H1 (cell line): ENCODE measurements at regions not wholly inside any gene's neighbourhood (a gene's known extent, or its start where the extent isn't known, plus 50 kb on each side); places are given as distances from the start of the nearest gene placed in this dataset.

Source experiments
- CTCF ChIA-PET: fragments of 300-600 bp; sonication (Branson Sonifier 250); formaldehyde crosslinking; loops from one replicate; lab custom pipeline; 2021; ENCODE audit not compliant: partially characterized antibody; lab: Charles Lee
- POLR2A ChIA-PET: fragments of 300-600 bp; sonication (Branson Sonifier 250); formaldehyde crosslinking; loops from one replicate; lab custom pipeline; 2021; ENCODE audit warnings: inconsistent platforms; ENCODE audit not compliant: partially characterized antibody; lab: Charles Lee
- DNase-seq, 2 experiments: peaks; one replicate each; pipeline versions ENCODE4 v3.0.0 to v3.0.0-alpha.2; 2010 to 2022; ENCODE audit warnings: low spot score in 2 of 2, low read depth in 1 of 2, mixed read lengths in 1 of 2
- FAIRE-seq: peaks from 2 replicates; lab custom pipeline; 2011; peaks lifted over from hg19 to GRCh38; lab: Jason Lieb, UNC
- H2AFZ ChIP-seq: 2 replicates; pipeline ENCODE4 v1.8.1; 2012; ENCODE audit warnings: low read length, inconsistent platforms
- H2AK5ac ChIP-seq: 2 replicates; pipeline ENCODE4 v1.6.1; 2013; ENCODE audit warnings: low read depth, low read length
- H2BK120ac ChIP-seq: replicated peaks from 2 replicates; pipeline ENCODE3; 2013; ENCODE audit warnings: low read depth, low read length, inconsistent platforms
- H2BK12ac ChIP-seq: 2 replicates; pipeline ENCODE4 v1.6.1; 2013; ENCODE audit warnings: low read depth, low read length
- H2BK15ac ChIP-seq: 2 replicates; pipeline ENCODE4 v1.6.1; 2013; ENCODE audit warnings: low read length
- H2BK20ac ChIP-seq: 2 replicates; pipeline ENCODE4 v1.6.1; 2013; ENCODE audit warnings: low read length
- H2BK5ac ChIP-seq: 2 replicates; pipeline ENCODE4 v1.6.1; 2013; ENCODE audit warnings: low read depth, low read length
- H3K14ac ChIP-seq: 2 replicates; pipeline ENCODE4 v1.6.1; 2013; ENCODE audit warnings: inconsistent platforms; ENCODE audit not compliant: insufficient read length
- H3K18ac ChIP-seq: 2 replicates; pipeline ENCODE4 v1.6.1; 2013; ENCODE audit warnings: low read length; ENCODE audit errors: extremely low read depth
- H3K23ac ChIP-seq: 2 replicates; pipeline ENCODE4 v1.6.1; 2013; ENCODE audit warnings: inconsistent platforms; ENCODE audit not compliant: insufficient read length
- H3K23me2 ChIP-seq: 2 replicates; pipeline ENCODE4 v1.6.1; 2013; ENCODE audit warnings: low read depth, low read length
- H3K27ac ChIP-seq: 2 replicates; pipeline ENCODE4 v1.6.1; 2011; ENCODE audit warnings: low read depth, low read length, inconsistent platforms
- H3K27me3 ChIP-seq, 4 experiments: replicated peaks in 1 of 4; 1 replicate in 1 of 4; 2 replicates in 3 of 4; pipeline versions ENCODE4 v1.6.1 to v1.8.1; 2011 to 2013; ENCODE audit warnings: low read length in 3 of 4, mild to moderate bottlenecking in 3 of 4, inconsistent platforms in 2 of 4, mixed read lengths in 2 of 4, moderate library complexity in 1 of 4; ENCODE audit not compliant: control insufficient read depth in 3 of 4, insufficient read depth in 3 of 4; ENCODE audit errors: extremely low read depth in 1 of 4
- H3K36me3 ChIP-seq, 4 experiments: 2 replicates each; pipeline versions ENCODE4 v1.6.1 to v1.8.1; 2011 to 2013; ENCODE audit warnings: mild to moderate bottlenecking in 4 of 4, low read length in 3 of 4, moderate library complexity in 2 of 4, control low read depth in 1 of 4, inconsistent platforms in 1 of 4; ENCODE audit not compliant: insufficient read depth in 4 of 4, control insufficient read depth in 2 of 4
- H3K4ac ChIP-seq: replicated peaks from 2 replicates; pipeline ENCODE3; 2013; ENCODE audit warnings: low read length, low read depth, mixed read lengths, inconsistent platforms; ENCODE audit not compliant: insufficient read length
- H3K4me1 ChIP-seq, 4 experiments: replicated peaks in 1 of 4; 1 replicate in 1 of 4; 2 replicates in 3 of 4; pipeline versions ENCODE4 v1.6.1 to v1.8.1; 2011 to 2013; ENCODE audit warnings: low read length in 3 of 4, inconsistent platforms in 2 of 4, mixed read lengths in 1 of 4; ENCODE audit not compliant: insufficient read depth in 4 of 4, control insufficient read depth in 3 of 4
- H3K4me2 ChIP-seq, 2 experiments: 2 replicates each; pipeline versions ENCODE4 v1.6.1 to v1.8.1; 2011 to 2013; ENCODE audit warnings: low read depth in 2 of 2, low read length in 2 of 2, control low read depth in 1 of 2, inconsistent platforms in 1 of 2, mild to moderate bottlenecking in 1 of 2; ENCODE audit not compliant: insufficient read depth in 1 of 2
- H3K4me3 ChIP-seq, 4 experiments: fragments of 200-600, 300-600 bp in 1 of 4; sonication (generic), shearing (Covaris generic), sonication (Bioruptor Twin) in 1 of 4; 2 replicates each; pipeline versions ENCODE4 v1.5.1 to v1.8.1; 2011 to 2016; ENCODE audit warnings: low read length in 4 of 4, low read depth in 3 of 4, control low read depth in 2 of 4, inconsistent platforms in 2 of 4, mild to moderate bottlenecking in 2 of 4, mixed read lengths in 1 of 4, moderate library complexity in 1 of 4; ENCODE audit not compliant: insufficient read depth in 2 of 4; ENCODE audit errors: extremely low read depth in 1 of 4
- H3K56ac ChIP-seq: replicated peaks from 2 replicates; pipeline ENCODE3; 2013; ENCODE audit warnings: low read depth, mild to moderate bottlenecking, mixed read lengths, low read length, inconsistent platforms; ENCODE audit not compliant: insufficient read length
- H3K79me1 ChIP-seq: 2 replicates; pipeline ENCODE4 v1.6.1; 2013; ENCODE audit warnings: low read depth, low read length, control low read depth
- H3K79me2 ChIP-seq, 2 experiments: 2 replicates each; pipeline versions ENCODE4 v1.6.1 to v1.8.1; 2012 to 2013; ENCODE audit warnings: low read length in 2 of 2, mild to moderate bottlenecking in 2 of 2, inconsistent platforms in 1 of 2; ENCODE audit not compliant: insufficient read depth in 2 of 2, control insufficient read depth in 1 of 2
- H3K9ac ChIP-seq, 4 experiments: replicated peaks in 1 of 4; 1 replicate in 1 of 4; 2 replicates in 3 of 4; pipeline versions ENCODE4 v1.6.1 to v1.8.1; 2011 to 2013; ENCODE audit warnings: low read depth in 3 of 4, low read length in 3 of 4, control low read depth in 2 of 4, mild to moderate bottlenecking in 2 of 4, moderate library complexity in 2 of 4, inconsistent platforms in 1 of 4; ENCODE audit errors: extremely low read depth in 1 of 4
- H3K9me3 ChIP-seq, 2 experiments: 2 replicates each; pipeline versions ENCODE4 v1.6.1 to v1.8.1; 2012 to 2013; ENCODE audit warnings: mild to moderate bottlenecking in 2 of 2, moderate library complexity in 2 of 2, control low read depth in 1 of 2, inconsistent platforms in 1 of 2, low read depth in 1 of 2, low read length in 1 of 2, mixed read lengths in 1 of 2; ENCODE audit not compliant: insufficient read depth in 2 of 2
- H4K20me1 ChIP-seq, 2 experiments: replicated peaks in 1 of 2; 2 replicates each; pipeline versions ENCODE3 to v1.8.1; 2011 to 2013; ENCODE audit warnings: inconsistent platforms in 2 of 2, low read length in 2 of 2, mild to moderate bottlenecking in 1 of 2; ENCODE audit not compliant: insufficient read depth in 2 of 2, control insufficient read depth in 1 of 2
- H4K5ac ChIP-seq: 2 replicates; pipeline ENCODE4 v1.6.1; 2013; ENCODE audit warnings: low read length, low read depth, mixed read lengths, inconsistent platforms; ENCODE audit not compliant: insufficient read length
- H4K8ac ChIP-seq: 2 replicates; pipeline ENCODE4 v1.8.0; 2013; ENCODE audit warnings: mild to moderate bottlenecking, moderate library complexity, low read length, inconsistent platforms; ENCODE audit not compliant: insufficient read depth; ENCODE audit errors: extremely low read depth
- H4K91ac ChIP-seq: replicated peaks from 2 replicates; pipeline ENCODE3; 2013; ENCODE audit warnings: low read length, mixed read lengths, inconsistent platforms; ENCODE audit not compliant: insufficient read length
- ASH2L ChIP-seq: fragments of 200-600, 300-600 bp; sonication (generic); IDR thresholded peaks from one replicate; pipeline ENCODE4 v1.7.1; 2017; ENCODE audit warnings: low read length
- BACH1 ChIP-seq: IDR thresholded peaks from 2 replicates; pipeline ENCODE4 v1.6.1; 2012; ENCODE audit warnings: low read length, improper control_type of control experiment
- BCL11A ChIP-seq, 2 experiments: IDR thresholded peaks; one replicate each; pipeline ENCODE4 v1.6.1; 2011; ENCODE audit warnings: low read depth in 2 of 2, low read length in 2 of 2, mild to moderate bottlenecking in 2 of 2
- CHD1 ChIP-seq: IDR thresholded peaks from 2 replicates; pipeline ENCODE4 v1.6.1; 2012; ENCODE audit warnings: low read depth, low read length, improper control_type of control experiment
- CREB1 ChIP-seq: IDR thresholded peaks from 2 replicates; pipeline ENCODE4 v1.6.1; 2012; ENCODE audit warnings: inconsistent platforms
- HDAC6 ChIP-seq: IDR thresholded peaks from one replicate; pipeline ENCODE4 v1.7.1; 2012; ENCODE audit warnings: low read depth, mild to moderate bottlenecking, inconsistent platforms, low read length, moderate library complexity
- JUN ChIP-seq: IDR thresholded peaks from 2 replicates; pipeline ENCODE4 v1.6.1; 2011; ENCODE audit warnings: low read depth, mild to moderate bottlenecking, improper control_type of control experiment, low read length
- KDM1A ChIP-seq: fragments of 200-600, 300-600 bp; sonication (generic); IDR thresholded peaks from 2 replicates; pipeline ENCODE4 v1.7.1; 2016; ENCODE audit warnings: mild to moderate bottlenecking, low read length, borderline replicate concordance
- POU5F1 ChIP-seq: IDR thresholded peaks from 2 replicates; pipeline ENCODE4 v1.6.1; 2011; ENCODE audit warnings: low read depth, mild to moderate bottlenecking, low read length, moderate library complexity
- RFX5 ChIP-seq: IDR thresholded peaks from 2 replicates; pipeline ENCODE4 v1.6.1; 2011; ENCODE audit warnings: low read depth, low read length, improper control_type of control experiment, borderline replicate concordance
- SP2 ChIP-seq: IDR thresholded peaks from 2 replicates; pipeline ENCODE4 v1.6.1; 2012; ENCODE audit warnings: mild to moderate bottlenecking, low read length, inconsistent platforms
- SUZ12 ChIP-seq: fragments of 200-600 bp; sonication (generic); IDR thresholded peaks from 2 replicates; pipeline ENCODE4 v1.6.1; 2012; ENCODE audit warnings: mild to moderate bottlenecking, inconsistent platforms, low read length, moderate library complexity, mixed read lengths
- TAF7 ChIP-seq: optimal IDR thresholded peaks from 2 replicates; pipeline ENCODE3; 2011; ENCODE audit warnings: low read depth, mild to moderate bottlenecking, inconsistent platforms, low read length, moderate library complexity, borderline replicate concordance
- WGBS, 2 experiments: shearing (Covaris generic) in 1 of 2; methylation state at CpG; one replicate each; pipeline versions ENCODE4 v1.1.6 to v1.1.7; 2013 to 2015; ENCODE audit warnings: low lambda C conversion rate in 2 of 2, mixed read lengths in 2 of 2, inconsistent platforms in 1 of 2, low coverage in 1 of 2, missing lambda C conversion rate in 1 of 2; ENCODE audit not compliant: insufficient replicate concordance in 2 of 2, insufficient coverage in 1 of 2, insufficient read length in 1 of 2; ENCODE audit errors: extremely low coverage in 1 of 2, missing lambda C conversion rate in 1 of 2; 5-methylcytosine and 5-hydroxymethylcytosine counted together

DNA sequence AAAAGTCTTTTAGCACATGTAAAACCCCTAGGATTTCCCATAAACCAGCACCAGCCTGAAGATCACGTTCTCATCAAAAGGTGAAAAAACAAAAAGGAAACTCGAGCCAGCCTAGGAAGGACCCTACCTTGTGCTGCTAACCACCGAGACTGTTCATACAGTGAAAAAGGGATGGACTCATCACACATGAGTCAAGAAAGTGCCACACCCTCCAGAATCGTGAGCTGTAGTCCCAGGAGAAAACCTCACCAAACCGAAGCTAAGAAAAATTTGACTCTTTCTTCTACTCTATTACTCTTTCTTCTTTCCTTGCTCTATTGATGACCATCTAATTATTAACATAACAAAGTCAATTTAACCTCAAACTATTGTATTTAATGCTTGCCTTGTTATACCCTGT is 124.8 kb upstream of the USP9Y start:
- whole genome bisulfite sequencing, 2 experiments: 72% methylated on average over 3 of the region's 5 CpGs; no CpG with 5 or more reads in 1 of the 2 experiments
- no peak overlapping the region for H2AFZ ChIP-seq
- no peak overlapping the region for H3K27ac ChIP-seq
- no peak overlapping the region for H3K4me3 ChIP-seq
- ChIA-PET POLR2A (no interaction called here), CTCF (interaction anchor here (0.6 kb wide), 1 partner anchor 69 kb away, joined by 3 read pairs; no protein-coding TSS in a partner anchor)
- no peak for FAIRE-seq
- no peak overlapping the region for H3K23ac ChIP-seq
- H3K56ac ChIP-seq: no peak overlapping the region
- no peaks in the 10 kb centered on the region for H3K9me3 ChIP-seq
- no peak overlapping the region for H4K5ac ChIP-seq
- H3K79me1 ChIP-seq: no peaks in the 10 kb centered on the region
- no peak overlapping the region for H4K8ac ChIP-seq
- H3K4me1 ChIP-seq: no peaks in the 10 kb centered on the region
- no peaks in the 10 kb centered on the region for H4K20me1 ChIP-seq
- no peak overlapping the region for H2BK20ac ChIP-seq
- no peak overlapping the region for H2BK12ac ChIP-seq
- H2BK15ac ChIP-seq: no peak overlapping the region
- H3K9ac ChIP-seq: no peak overlapping the region
- H3K23me2 ChIP-seq: no peaks in the 10 kb centered on the region
- no peak overlapping the region for H4K91ac ChIP-seq
- no peaks in the 10 kb centered on the region for H3K27me3 ChIP-seq
- no peak for TF ChIP-seq KDM1A
- TF ChIP-seq CREB1: no peak
- TF ChIP-seq BCL11A (IDR thresholded peaks at IDR 0.05; ENCODE audit: low read depth in 2 of 2, low read length in 2 of 2): no peak
- no peak for TF ChIP-seq SUZ12
- TF ChIP-seq BACH1: no peak
- no peak for TF ChIP-seq JUN
- no peak for TF ChIP-seq SP2
- no peak for TF ChIP-seq CHD1
- no peak for TF ChIP-seq POU5F1
- no peak for TF ChIP-seq TAF7
- TF ChIP-seq HDAC6: no peak
- no peak for TF ChIP-seq RFX5
- TF ChIP-seq ASH2L: no peak
- DNase-seq: no peak
- H3K18ac ChIP-seq: no peak overlapping the region
- no peak overlapping the region for H3K14ac ChIP-seq
- H3K4ac ChIP-seq: no peak overlapping the region
- no peak overlapping the region for H2BK120ac ChIP-seq
- no peaks in the 10 kb centered on the region for H3K79me2 ChIP-seq
- no peak overlapping the region for H2BK5ac ChIP-seq
- no peak overlapping the region for H2AK5ac ChIP-seq
- H3K36me3 ChIP-seq: no peaks in the 10 kb centered on the region
- no peak overlapping the region for H3K4me2 ChIP-seq
